GM23338 (cell line): ENCODE measurements at regions not wholly inside any gene's neighbourhood (a gene's known extent, or its start where the extent isn't known, plus 50 kb on each side); places are given as distances from the start of the nearest gene placed in this dataset.
A peak's percentile ranks its signal among the peaks of the same experiment; 100 is the strongest.

Source experiments
- ATAC-seq: fragments of 200-7000 bp; cut with Tn5 transposase; 3 replicates; pipeline ENCODE4 v1.9.1; 2020
- DNase-seq: peaks from one replicate; pipeline ENCODE4 v3.0.0-alpha.2; 2015; ENCODE audit warnings: low spot score
- H2AFZ ChIP-seq: fragments of 200-600 bp; sonication (generic); 2 replicates; pipeline ENCODE4 v1.8.0; 2016; ENCODE audit warnings: antibody characterized with exemption, mild to moderate bottlenecking, moderate library complexity
- H3F3A ChIP-seq: fragments of 200-600 bp; sonication (generic); replicated peaks from 2 replicates; pipeline ENCODE4 v1.8.0; 2017; ENCODE audit warnings: antibody characterized with exemption, mixed run types, low read depth
- H3K27ac ChIP-seq: fragments of 200-600 bp; sonication (generic); 2 replicates; pipeline ENCODE4 v1.6.1; 2016; ENCODE audit warnings: low read depth
- H3K27me3 ChIP-seq: fragments of 200-600 bp; sonication (generic); 2 replicates; pipeline ENCODE4 v1.8.0; 2016; ENCODE audit warnings: mild to moderate bottlenecking, mixed run types, moderate library complexity; ENCODE audit not compliant: insufficient read depth
- H3K36me3 ChIP-seq: fragments of 200-600 bp; sonication (generic); 2 replicates; pipeline ENCODE4 v1.8.0; 2016; ENCODE audit warnings: mild to moderate bottlenecking; ENCODE audit not compliant: insufficient read depth
- H3K4me1 ChIP-seq: fragments of 200-600 bp; sonication (generic); 2 replicates; pipeline ENCODE4 v1.8.0; 2016; ENCODE audit warnings: mild to moderate bottlenecking, moderate library complexity; ENCODE audit not compliant: insufficient read depth
- H3K4me2 ChIP-seq: fragments of 200-600 bp; sonication (generic); 2 replicates; pipeline ENCODE4 v1.7.1; 2017; ENCODE audit warnings: mixed run types
- H3K4me3 ChIP-seq: fragments of 200-600 bp; sonication (generic); 2 replicates; pipeline ENCODE4 v1.6.1; 2016; ENCODE audit warnings: mixed run types
- H3K79me2 ChIP-seq: fragments of 200-600 bp; sonication (generic); replicated peaks from 2 replicates; pipeline ENCODE4 v1.8.0; 2017; ENCODE audit warnings: mild to moderate bottlenecking; ENCODE audit not compliant: insufficient read depth
- H3K9me2 ChIP-seq: fragments of 200-600 bp; sonication (generic); 2 replicates; pipeline ENCODE4 v1.8.0; 2017; ENCODE audit not compliant: insufficient read depth
- H4K20me1 ChIP-seq: fragments of 200-600 bp; sonication (generic); replicated peaks from 2 replicates; pipeline ENCODE4 v1.8.0; 2017; ENCODE audit warnings: mild to moderate bottlenecking; ENCODE audit not compliant: insufficient read depth
- H3K27ac Mint-ChIP-seq: 2 replicates; pipeline ENCODE4 v1.8.0; 2020; ENCODE audit warnings: inconsistent platforms, mild to moderate bottlenecking, moderate library complexity, mixed read lengths
- H3K27me3 Mint-ChIP-seq: 3 replicates; pipeline ENCODE4 v1.8.0; 2022; ENCODE audit warnings: low read depth, mild to moderate bottlenecking, moderate library complexity, mixed read lengths, inconsistent platforms; ENCODE audit not compliant: insufficient read depth, poor library complexity
- H3K36me3 Mint-ChIP-seq: 3 replicates; pipeline ENCODE4 v1.8.0; 2021; ENCODE audit warnings: low read depth, mild to moderate bottlenecking, inconsistent platforms, moderate library complexity, mixed read lengths
- H3K4me1 Mint-ChIP-seq: 3 replicates; pipeline ENCODE4 v1.8.0; 2020; ENCODE audit warnings: mild to moderate bottlenecking, inconsistent platforms, mixed read lengths
- H3K4me3 Mint-ChIP-seq: 3 replicates; pipeline ENCODE4 v1.8.0; 2021; ENCODE audit warnings: moderate library complexity, mild to moderate bottlenecking, inconsistent platforms, mixed read lengths
- H3K9me3 Mint-ChIP-seq: 3 replicates; pipeline ENCODE4 v1.8.0; 2020; ENCODE audit warnings: moderate library complexity, mild to moderate bottlenecking, inconsistent platforms, mixed read lengths
- CREB1 ChIP-seq: fragments of 250-450 bp; sonication (Bioruptor Pico); IDR thresholded peaks from 2 replicates; pipeline ENCODE4 v1.5.0; 2020; ENCODE audit warnings: low read depth, mild to moderate bottlenecking, moderate library complexity
- CTCF ChIP-seq, 2 experiments: fragments of 200-600 bp in 1 of 2; sonication (generic) in 1 of 2; conservative IDR thresholded peaks; 2 replicates each; pipeline versions ENCODE4 v1.5.1 to v1.6.1; 2016 to 2017; ENCODE audit warnings: antibody characterized with exemption in 2 of 2, low read depth in 2 of 2, mild to moderate bottlenecking in 2 of 2, moderate library complexity in 1 of 2
- ETS1 ChIP-seq: IDR thresholded peaks from 2 replicates; pipeline ENCODE4 v1.6.1; 2016; ENCODE audit warnings: antibody characterized with exemption
- EZH2 ChIP-seq: fragments of 200-600 bp; sonication (generic); IDR thresholded peaks from one replicate; pipeline ENCODE4 v1.8.0; 2017; ENCODE audit warnings: antibody characterized with exemption, mild to moderate bottlenecking, low read depth; ENCODE audit not compliant: unreplicated experiment
- EZH2phosphoT487 ChIP-seq: fragments of 200-600 bp; sonication (generic); IDR thresholded peaks from one replicate; pipeline ENCODE4 v1.8.1; 2018; ENCODE audit warnings: antibody characterized with exemption; ENCODE audit not compliant: unreplicated experiment
- JUNB ChIP-seq: IDR thresholded peaks from one replicate; pipeline ENCODE4 v1.6.1; 2016; ENCODE audit warnings: antibody characterized with exemption; ENCODE audit not compliant: unreplicated experiment
- ZNF114 ChIP-seq: fragments of 250-450 bp; sonication (Bioruptor Pico); IDR thresholded peaks from 2 replicates; pipeline ENCODE4 v1.5.0; 2020; ENCODE audit warnings: mild to moderate bottlenecking, moderate library complexity
- ZNF331 ChIP-seq: fragments of 250-450 bp; sonication (Bioruptor Pico); IDR thresholded peaks from 2 replicates; pipeline ENCODE4 v1.5.0; 2020; ENCODE audit warnings: low read depth, mild to moderate bottlenecking, moderate library complexity

GRCh38 chr14:54102530-54102929 is 145.9 kb upstream of the BMP4 start:
- H3K36me3 Mint-ChIP-seq, result no peaks in the 10 kb centered on the region
- no peak overlapping the region for H3K4me3 Mint-ChIP-seq
- Histone ChIP-seq H3K4me1 (0 out of 2 replicates have a peak, but pooled peaks cover 9% of the 10 kb centered on the region), H2AFZ (no peak overlapping the region), H3K27ac (no peak overlapping the region), H3K4me3 (no peak overlapping the region), H3F3A (no peaks in the 10 kb centered on the region), H4K20me1 (no peaks in the 10 kb centered on the region), H3K4me2 (no peak overlapping the region), H3K79me2 (no peaks in the 10 kb centered on the region), H3K9me2 (peaks cover 4% of the 10 kb centered on the region), H3K27me3 (no peaks in the 10 kb centered on the region), H3K36me3 (no peaks in the 10 kb centered on the region)
- H3K27me3 Mint-ChIP-seq, result no peaks in the 10 kb centered on the region
- H3K4me1 Mint-ChIP-seq, result peaks cover 22% of the 10 kb centered on the region
- no peak overlapping the region for H3K27ac Mint-ChIP-seq
- no peaks in the 10 kb centered on the region; the same call in 2 of the 3 replicates for H3K9me3 Mint-ChIP-seq
- TF ChIP-seq ZNF331 (CRISPR knock-in tag), result no peak
- TF ChIP-seq CREB1 (CRISPR knock-in tag), result no peak
- DNase-seq (no peak), ATAC-seq (no peak)

GRCh38 chr14:54104601-54105145 is 148.0 kb upstream of the BMP4 start:
- Mint-ChIP-seq H3K4me3 (no peak overlapping the region), H3K27me3 (peaks cover 2% of the 10 kb centered on the region), H3K27ac (no peak overlapping the region), H3K4me1 (peaks cover 22% of the 10 kb centered on the region), H3K9me3 (no peaks in the 10 kb centered on the region; the same call in 2 of the 3 replicates), H3K36me3 (no peaks in the 10 kb centered on the region)
- no peak overlapping the region for H3K27ac ChIP-seq
- H3K36me3 ChIP-seq, result no peaks in the 10 kb centered on the region
- no peak overlapping the region for H3K4me3 ChIP-seq
- no peaks in the 10 kb centered on the region for H3F3A ChIP-seq
- no peaks in the 10 kb centered on the region for H3K79me2 ChIP-seq
- DNase-seq, result no peak
- no peak for ATAC-seq
- H3K4me2 ChIP-seq, result no peak overlapping the region
- H3K27me3 ChIP-seq, result no peaks in the 10 kb centered on the region
- H3K4me1 ChIP-seq, result 0 out of 2 replicates have a peak, but pooled peaks cover 9% of the 10 kb centered on the region
- no peaks in the 10 kb centered on the region for H3K9me2 ChIP-seq
- H4K20me1 ChIP-seq, result no peaks in the 10 kb centered on the region
- no peak for TF ChIP-seq CREB1 (CRISPR knock-in tag)
- TF ChIP-seq CTCF (conservative IDR thresholded peaks at IDR 0.05; ENCODE audit: low read depth in 2 of 2), result no peak
- no peak for TF ChIP-seq JUNB
- TF ChIP-seq ZNF114 (CRISPR knock-in tag), result no peak
- TF ChIP-seq EZH2, result no peak
- no peak for TF ChIP-seq EZH2phosphoT487
- H2AFZ ChIP-seq, result no peak overlapping the region

- Mint-ChIP-seq H3K4me1 (peaks cover 22% of the 10 kb centered on the region), H3K4me3 (no peak overlapping the region), H3K36me3 (no peaks in the 10 kb centered on the region)
- TF ChIP-seq CTCF (conservative IDR thresholded peaks at IDR 0.05; ENCODE audit: low read depth in 2 of 2) (no peak), ETS1 (no peak), JUNB (no peak), EZH2 (no peak)
Measured at GRCh38 chr14:54105406-54105805, 148.8 kb upstream of the BMP4 start.

More at GRCh38 chr14:54105406-54105805, 148.8 kb upstream of the BMP4 start:
- Mint-ChIP-seq H3K27ac (peak overlapping the region; percentile 50; the same call in 1 of the 2 replicates), H3K9me3 (no peaks in the 10 kb centered on the region; the same call in 2 of the 3 replicates), H3K27me3 (peaks cover 2% of the 10 kb centered on the region)
- H3K36me3 ChIP-seq, result no peaks in the 10 kb centered on the region
- DNase-seq, result no peak
- 0 out of 2 replicates have a peak overlapping the region, but pooled peaks have one; percentile 19 for H2AFZ ChIP-seq
- H3K27me3 ChIP-seq, result no peaks in the 10 kb centered on the region
- no peaks in the 10 kb centered on the region for H3K9me2 ChIP-seq
- no peaks in the 10 kb centered on the region for H3K79me2 ChIP-seq
- no peak overlapping the region for H3K27ac ChIP-seq
- H4K20me1 ChIP-seq, result no peaks in the 10 kb centered on the region
- no peak overlapping the region for H3K4me2 ChIP-seq
- H3F3A ChIP-seq, result no peaks in the 10 kb centered on the region
- H3K4me3 ChIP-seq, result no peak overlapping the region
- H3K4me1 ChIP-seq, result 0 out of 2 replicates have a peak, but pooled peaks cover 9% of the 10 kb centered on the region
- ATAC-seq, result no peak
